Posterior cingulate gyrus (tissue), 11 donors: ENCODE measurements at regions not wholly inside any gene's neighbourhood (a gene's known extent, or its start where the extent isn't known, plus 50 kb on each side); places are given as distances from the start of the nearest gene placed in this dataset.
"Not testable (repeated sequence)": the region's sequence is repeated elsewhere in the genome, so short reads cannot be mapped to it uniquely, and the experiment has no call there.

Experiments used
- DNase-seq, 10 donors: peaks; one replicate each; pipeline versions ENCODE4 v3.0.0 to v3.0.0-alpha.2; 2020 to 2021; ENCODE audit warnings: mixed read lengths in 3 of 10
- intact Hi-C: fragments of 100-400 bp; cut with DNase I; formaldehyde crosslinking; loops from one replicate; pipeline ENCODE4 v1.15.1; 2023

GRCh38 chr5:165351342-165351741 is 1845.9 kb downstream of the MAT2B start:
- no peak for DNase-seq
- intact Hi-C loops: no loop called here

- no peak for DNase-seq
- intact Hi-C loops: no loop called here
These were observed 1854.9 kb downstream of the MAT2B start for GRCh38 chr5:165360366-165360765.

- intact Hi-C loops: no loop called here
- DNase-seq: no peak
These were observed 1855.5 kb downstream of the MAT2B start for GRCh38 chr5:165360784-165361542.

- DNase-seq: no peak
- intact Hi-C loops: no loop called here
These were observed 1864.8 kb downstream of the MAT2B start for GRCh38 chr5:165370233-165370632.

- no peak for DNase-seq
- intact Hi-C loops: no loop called here
These were observed 1865.4 kb downstream of the MAT2B start for GRCh38 chr5:165370794-165371193.

- intact Hi-C loops: no loop called here
- DNase-seq: no peak
These were observed 1869.8 kb downstream of the MAT2B start for GRCh38 chr5:165375201-165375600.

- no peak for DNase-seq
- intact Hi-C loops: no loop called here
These were observed 1888.4 kb downstream of the MAT2B start for GRCh38 chr5:165393839-165394238.

- intact Hi-C loops: no loop called here
These were observed 1892.1 kb downstream of the MAT2B start for GRCh38 chr5:165397516-165397915.

GRCh38 chr5:165400086-165400485 is 1894.7 kb downstream of the MAT2B start:
- intact Hi-C loops: no loop called here

More at GRCh38 chr5:165397516-165397915, 1892.1 kb downstream of the MAT2B start:
- no peak for DNase-seq

GRCh38 chr5:165404917-165405316 is 1899.5 kb downstream of the MAT2B start:
- no peak for DNase-seq
- intact Hi-C loops: no loop called here

More at GRCh38 chr5:165400086-165400485, 1894.7 kb downstream of the MAT2B start:
- no peak for DNase-seq

- intact Hi-C loops: no loop called here
These were observed 1899.9 kb downstream of the MAT2B start for GRCh38 chr5:165405340-165405739.

GRCh38 chr5:165407352-165407751 is 1901.9 kb downstream of the MAT2B start:
- DNase-seq: no peak
- intact Hi-C loops: no loop called here

More at GRCh38 chr5:165405340-165405739, 1899.9 kb downstream of the MAT2B start:
- DNase-seq: no peak

- no peak for DNase-seq
- intact Hi-C loops: no loop called here
These were observed 1905.1 kb downstream of the MAT2B start for GRCh38 chr5:165410476-165410875.

GRCh38 chr5:165411532-165411931 is 1906.1 kb downstream of the MAT2B start:
- intact Hi-C loops, DNase-seq: not testable (repeated sequence)

GRCh38 chr5:165420493-165420892 is 1915.1 kb downstream of the MAT2B start:
- intact Hi-C loops: no loop called here
- no peak for DNase-seq

GRCh38 chr5:165423697-165424299 is 1918.4 kb downstream of the MAT2B start:
- intact Hi-C loops: no loop called here
- DNase-seq: no peak

- DNase-seq: no peak
- intact Hi-C loops: no loop called here
These were observed 1920.2 kb downstream of the MAT2B start for GRCh38 chr5:165425594-165425993.

GRCh38 chr5:165448753-165449152 is 1943.3 kb downstream of the MAT2B start:
- intact Hi-C loops: no loop called here
- no peak for DNase-seq

GRCh38 chr5:165457859-165458481 is 1952.6 kb downstream of the MAT2B start:
- no peak for DNase-seq

GRCh38 chr5:165459232-165459631 is 1953.8 kb downstream of the MAT2B start:
- DNase-seq: no peak
- intact Hi-C loops: no loop called here

More at GRCh38 chr5:165457859-165458481, 1952.6 kb downstream of the MAT2B start:
- intact Hi-C loops: no loop called here

GRCh38 chr5:165460911-165461310 is 1955.5 kb downstream of the MAT2B start:
- DNase-seq: no peak
- intact Hi-C loops: no loop called here

- DNase-seq: no peak
- intact Hi-C loops: no loop called here
These were observed 1972.1 kb downstream of the MAT2B start for GRCh38 chr5:165477546-165477945.
